ENCODE measurements at regions not wholly inside any gene's neighbourhood (a gene's known extent, or its start where the extent isn't known, plus 50 kb on each side); places are given as distances from the start of the nearest gene placed in this dataset.

GRCh38 chr2:76448956-76449355, 738.2 kb upstream of the GCFC2 start:
- DNase-seq: no peak

- DNase-seq: no peak
Observed at GRCh38 chr2:76447294-76447693, 736.6 kb upstream of the GCFC2 start.

GRCh38 chr2:76446872-76447271, 736.2 kb upstream of the GCFC2 start:
- no peak for DNase-seq

GRCh38 chr2:76445880-76446279, 735.2 kb upstream of the GCFC2 start:
- DNase-seq: no peak

GRCh38 chr2:76444732-76445131, 734.0 kb upstream of the GCFC2 start:
- DNase-seq: no peak

GRCh38 chr2:76437564-76437963, 726.8 kb upstream of the GCFC2 start:
- DNase-seq: no peak

GRCh38 chr2:76429374-76429773, 718.7 kb upstream of the GCFC2 start:
- DNase-seq: no peak

- DNase-seq: no peak
Observed at GRCh38 chr2:76427452-76427851, 716.7 kb upstream of the GCFC2 start.

GRCh38 chr2:76415821-76416220, 705.1 kb upstream of the GCFC2 start:
- DNase-seq: no peak

- DNase-seq: no peak
Observed at GRCh38 chr2:76413436-76413835, 702.7 kb upstream of the GCFC2 start.

GRCh38 chr2:76406134-76406855, 695.6 kb upstream of the GCFC2 start:
- no peak for DNase-seq

- no peak for DNase-seq
Observed at GRCh38 chr2:76393356-76393755, 682.6 kb upstream of the GCFC2 start.

- DNase-seq: no peak
Observed at GRCh38 chr2:76391678-76392077, 681.0 kb upstream of the GCFC2 start.

GRCh38 chr2:76387294-76387693, 676.6 kb upstream of the GCFC2 start:
- DNase-seq: no peak

GRCh38 chr2:76385943-76386342, 675.2 kb upstream of the GCFC2 start:
- DNase-seq: no peak

- no peak for DNase-seq
Observed at GRCh38 chr2:76381624-76382023, 670.9 kb upstream of the GCFC2 start.

GRCh38 chr2:76378140-76378539, 667.4 kb upstream of the GCFC2 start:
- no peak for DNase-seq

GRCh38 chr2:76341439-76341838, 630.7 kb upstream of the GCFC2 start:
- DNase-seq: no peak

- DNase-seq: no peak
Observed at GRCh38 chr2:76332871-76333270, 622.2 kb upstream of the GCFC2 start.

- no peak for DNase-seq
Observed at GRCh38 chr2:76330865-76331264, 620.1 kb upstream of the GCFC2 start.

- no peak for DNase-seq
Observed at GRCh38 chr2:76326636-76327035, 615.9 kb upstream of the GCFC2 start.

GRCh38 chr2:76323381-76323780, 612.7 kb upstream of the GCFC2 start:
- DNase-seq: no peak

- no peak for DNase-seq
Observed at GRCh38 chr2:76320716-76321115, 610.0 kb upstream of the GCFC2 start.

GRCh38 chr2:76318848-76319360, 608.2 kb upstream of the GCFC2 start:
- no peak for DNase-seq

- DNase-seq: no peak
Observed at GRCh38 chr2:76316691-76317090, 606.0 kb upstream of the GCFC2 start.
